NT2/D1 (cell line): ENCODE measurements at regions not wholly inside any gene's neighbourhood (a gene's known extent, or its start where the extent isn't known, plus 50 kb on each side); places are given as distances from the start of the nearest gene placed in this dataset.
A peak's percentile ranks its signal among the peaks of the same experiment; 100 is the strongest.

Experiments
- DNase-seq: peaks from one replicate; pipeline ENCODE4 v3.0.0-alpha.2; 2011; ENCODE audit warnings: low read depth, low spot score
- H3K27me3 ChIP-seq: 2 replicates; pipeline ENCODE4 v1.6.0; 2011; ENCODE audit warnings: mild to moderate bottlenecking; ENCODE audit not compliant: insufficient read length, insufficient read depth
- H3K36me3 ChIP-seq: 2 replicates; pipeline ENCODE4 v1.6.1; 2011; ENCODE audit warnings: mild to moderate bottlenecking, low read length, mixed read lengths; ENCODE audit not compliant: insufficient read depth, insufficient read length
- H3K4me1 ChIP-seq: 2 replicates; pipeline ENCODE4 v1.5.1; 2011; ENCODE audit not compliant: insufficient read depth, insufficient read length
- H3K4me3 ChIP-seq: 2 replicates; pipeline ENCODE4 v1.5.1; 2011; ENCODE audit warnings: low read depth; ENCODE audit not compliant: insufficient read length
- H3K9ac ChIP-seq: 2 replicates; pipeline ENCODE4 v1.6.0; 2011; ENCODE audit warnings: low read depth; ENCODE audit not compliant: insufficient read length
- H3K9me3 ChIP-seq: 2 replicates; pipeline ENCODE4 v1.5.1; 2011; ENCODE audit warnings: mild to moderate bottlenecking, low read length; ENCODE audit not compliant: insufficient read depth
- SUZ12 ChIP-seq: IDR thresholded peaks from 2 replicates; pipeline ENCODE4 v1.6.1; 2011; ENCODE audit not compliant: insufficient read length, insufficient read depth; ENCODE audit errors: extremely low read depth
- YY1 ChIP-seq: IDR thresholded peaks from 2 replicates; pipeline ENCODE4 v1.6.1; 2011; ENCODE audit not compliant: insufficient read length, insufficient read depth
- ZNF274 ChIP-seq: IDR thresholded peaks from 2 replicates; pipeline ENCODE4 v1.6.1; 2011; ENCODE audit warnings: mild to moderate bottlenecking, low read depth, low read length

DNA sequence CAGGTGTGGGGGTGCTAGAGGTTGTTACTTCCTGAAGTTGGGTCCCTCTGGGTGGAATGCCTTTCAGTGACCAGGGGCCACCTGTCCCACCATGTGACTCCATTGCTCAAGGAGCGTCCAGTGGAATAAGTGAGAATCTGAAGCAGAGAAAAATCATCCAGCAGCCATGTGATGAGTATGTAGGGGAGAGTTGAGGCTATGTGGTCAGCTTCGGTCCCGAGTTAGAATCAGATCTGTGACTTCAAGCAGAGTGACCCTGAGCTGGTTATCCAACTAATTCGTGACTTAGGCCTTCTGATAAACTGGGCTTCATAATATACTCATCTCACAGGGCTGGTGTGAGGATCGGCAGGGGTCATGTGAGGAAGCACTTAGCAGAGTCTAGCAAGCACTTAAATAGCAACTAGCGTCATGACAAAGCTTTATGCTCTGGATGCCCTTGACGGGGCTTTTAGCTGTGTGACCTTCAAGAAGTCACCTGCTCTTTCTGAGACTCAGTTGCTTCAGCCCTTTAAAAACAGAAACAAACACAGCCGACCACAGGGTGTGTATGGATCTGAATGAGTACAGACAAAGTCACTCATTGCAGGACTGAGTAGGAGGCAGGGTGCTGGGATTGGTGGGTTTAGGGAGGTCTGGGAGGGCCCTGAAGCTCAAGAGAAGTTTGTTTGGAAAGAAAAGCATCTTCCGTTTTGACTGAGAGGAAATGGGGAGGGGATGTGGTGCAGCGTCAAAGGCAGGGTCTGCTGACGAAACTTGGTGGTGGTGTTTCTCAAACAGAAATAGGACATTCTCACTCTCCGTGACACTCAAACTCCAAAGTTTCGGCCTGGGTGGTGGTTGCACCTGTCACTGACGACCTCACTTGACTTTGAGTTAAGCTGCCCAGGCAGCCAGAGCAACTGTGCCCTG is 264.0 kb upstream of the CXCR4 start:
- Histone ChIP-seq H3K36me3 (no peaks in the 10 kb centered on the region), H3K4me1 (no peaks in the 10 kb centered on the region), H3K27me3 (no peaks in the 10 kb centered on the region), H3K9ac (no peak overlapping the region), H3K9me3 (no peaks in the 10 kb centered on the region), H3K4me3 (no peak overlapping the region)
- no peak for DNase-seq
- no peak for TF ChIP-seq SUZ12
- no peak for TF ChIP-seq ZNF274
- no peak for TF ChIP-seq YY1

DNA sequence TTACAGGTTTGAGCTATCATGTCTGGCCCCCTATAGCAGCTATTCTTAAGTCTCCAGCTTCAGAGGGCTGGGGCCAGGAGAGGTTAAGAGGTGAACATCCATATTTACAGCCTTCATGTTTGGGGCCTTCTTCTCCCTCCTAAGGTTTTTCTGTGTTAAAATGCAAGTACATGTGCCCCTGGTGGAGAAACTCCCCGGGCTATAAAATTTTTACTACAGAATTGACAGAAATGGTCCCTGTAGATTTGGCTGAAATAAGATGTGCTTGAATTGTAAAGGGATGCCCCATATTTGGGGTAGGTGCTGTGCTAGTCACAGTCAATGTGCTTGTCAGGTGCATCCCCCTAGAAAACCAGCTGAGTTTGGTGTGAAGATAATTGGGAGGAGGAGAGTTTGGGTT is 263.3 kb upstream of the CXCR4 start:
- Histone ChIP-seq H3K9ac (no peak overlapping the region), H3K36me3 (no peaks in the 10 kb centered on the region), H3K4me3 (no peak overlapping the region), H3K9me3 (no peaks in the 10 kb centered on the region), H3K27me3 (no peaks in the 10 kb centered on the region), H3K4me1 (no peaks in the 10 kb centered on the region)
- no peak for DNase-seq
- no peak for TF ChIP-seq YY1
- no peak for TF ChIP-seq SUZ12
- TF ChIP-seq ZNF274, result no peak

DNA sequence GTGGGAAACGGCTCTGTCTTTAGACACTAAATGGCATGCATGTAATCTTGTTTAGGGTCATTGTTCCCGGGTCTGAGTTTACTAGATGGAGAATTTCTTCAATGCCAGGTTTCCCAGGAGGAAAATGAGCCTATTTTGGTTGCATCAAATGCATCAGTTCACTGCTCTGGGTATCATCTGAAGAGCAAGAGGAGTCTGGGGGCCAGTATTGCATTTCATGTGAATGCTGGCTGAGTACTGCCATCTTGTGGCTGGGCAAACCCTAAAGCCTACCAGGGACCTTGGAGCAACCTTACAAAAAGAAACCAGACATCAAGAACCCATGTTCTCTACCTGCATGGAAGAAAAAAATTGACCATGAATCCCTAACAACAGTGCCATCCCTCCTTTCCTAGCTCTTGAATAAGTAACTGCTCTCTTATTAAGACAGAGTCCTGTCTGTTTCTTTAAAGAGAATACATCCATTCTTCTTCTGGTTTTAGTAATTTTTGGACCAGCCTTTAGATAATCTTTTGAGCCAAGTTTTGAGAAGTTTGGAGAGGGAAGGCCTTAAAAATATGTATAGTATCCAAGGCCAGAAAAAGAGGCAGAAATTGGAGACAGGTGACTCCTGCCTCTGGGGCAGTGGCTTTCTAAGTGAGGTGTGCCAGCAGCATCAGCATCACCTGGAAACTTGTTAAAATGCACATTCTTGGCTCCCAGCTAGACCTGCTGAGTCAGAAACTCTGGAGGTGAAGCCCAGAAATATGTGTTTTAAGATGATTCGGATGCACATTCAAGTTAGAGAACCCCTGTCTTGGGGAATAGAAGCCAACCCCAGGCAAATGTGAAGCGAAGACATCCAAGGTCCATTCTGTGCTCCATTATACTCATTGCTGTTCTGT is 261.0 kb upstream of the CXCR4 start:
- DNase-seq, result peak; percentile 60
- Histone ChIP-seq H3K36me3 (no peaks in the 10 kb centered on the region), H3K9me3 (no peaks in the 10 kb centered on the region), H3K9ac (no peak overlapping the region), H3K27me3 (no peaks in the 10 kb centered on the region), H3K4me3 (no peak overlapping the region), H3K4me1 (no peaks in the 10 kb centered on the region)
- no peak for TF ChIP-seq ZNF274
- TF ChIP-seq SUZ12, result no peak
- TF ChIP-seq YY1, result no peak

DNA sequence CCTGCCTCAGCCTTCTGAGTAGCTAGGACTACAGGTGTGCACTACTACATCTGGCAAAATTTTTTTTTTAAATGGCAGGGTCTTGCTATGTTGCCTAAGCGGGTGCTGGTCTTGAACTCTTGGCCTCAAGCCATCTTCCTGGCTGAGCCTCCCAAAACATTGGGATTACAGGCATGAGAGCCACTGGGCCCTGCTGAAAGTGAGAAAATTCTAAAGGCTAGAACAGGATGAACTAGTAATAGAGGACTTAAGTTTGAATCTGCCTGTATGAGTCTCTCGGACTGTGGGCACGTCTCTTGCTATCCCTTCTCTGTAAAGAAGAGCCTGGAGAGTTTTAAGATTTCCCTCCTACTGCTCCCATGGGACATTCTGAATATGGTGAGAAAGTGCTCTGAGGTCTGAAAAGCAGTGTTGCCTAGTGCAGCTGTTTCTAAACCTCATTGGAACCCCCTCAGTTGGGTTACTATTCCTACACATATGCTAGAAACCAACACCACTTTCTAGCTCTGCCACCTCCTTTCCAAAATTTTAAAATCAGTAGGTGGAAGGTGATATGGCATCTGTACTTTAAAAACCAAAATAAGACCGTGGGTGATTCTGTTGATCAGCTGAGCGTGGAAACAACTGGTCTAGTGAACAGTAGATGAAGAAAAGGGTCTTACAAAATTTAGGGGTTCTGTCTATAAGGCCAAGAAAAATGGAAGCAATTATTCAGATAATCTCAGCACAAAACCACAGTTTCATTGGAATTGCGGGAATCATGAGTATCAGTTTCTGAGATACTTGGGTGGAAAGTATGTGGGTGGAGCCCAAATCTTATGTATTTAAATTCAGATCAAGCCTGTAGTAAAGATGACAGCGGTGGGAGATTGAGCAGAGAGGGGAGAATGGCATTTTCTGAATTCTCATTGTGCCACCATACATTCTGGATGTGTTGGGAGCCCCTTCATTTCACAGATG is 259.8 kb upstream of the CXCR4 start:
- H3K4me1 ChIP-seq, result no peaks in the 10 kb centered on the region
- TF ChIP-seq YY1 (no peak), ZNF274 (no peak), SUZ12 (no peak)
- no peaks in the 10 kb centered on the region for H3K27me3 ChIP-seq
- H3K36me3 ChIP-seq, result no peaks in the 10 kb centered on the region
- no peaks in the 10 kb centered on the region for H3K9me3 ChIP-seq
- no peak overlapping the region for H3K9ac ChIP-seq
- H3K4me3 ChIP-seq, result no peak overlapping the region
- no peak for DNase-seq

DNA sequence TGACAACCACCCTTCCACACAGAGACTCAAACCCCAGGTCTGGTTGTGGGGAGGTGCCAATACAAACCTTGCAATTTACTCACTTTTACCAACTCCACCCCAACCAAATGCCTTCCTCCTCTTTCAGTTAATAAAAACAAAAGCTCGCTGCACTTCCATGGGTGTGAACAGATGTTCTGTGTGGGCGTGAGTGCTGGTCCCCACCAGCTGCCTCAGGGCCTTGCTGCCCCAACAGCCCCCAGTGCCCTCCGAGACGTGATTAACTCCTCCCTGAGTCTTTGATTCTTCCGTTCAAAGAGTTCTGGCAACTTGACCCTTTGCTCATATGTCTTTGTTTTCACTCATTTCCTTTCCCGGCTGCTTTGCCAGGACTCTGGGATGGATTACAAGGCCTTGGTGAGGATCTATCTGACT is 258.9 kb upstream of the CXCR4 start:
- no peaks in the 10 kb centered on the region for H3K36me3 ChIP-seq
- H3K27me3 ChIP-seq, result no peaks in the 10 kb centered on the region
- no peak overlapping the region for H3K9ac ChIP-seq
- no peaks in the 10 kb centered on the region for H3K9me3 ChIP-seq
- no peaks in the 10 kb centered on the region for H3K4me1 ChIP-seq
- no peak overlapping the region for H3K4me3 ChIP-seq
- TF ChIP-seq YY1 (no peak), ZNF274 (no peak), SUZ12 (no peak)
- DNase-seq, result no peak

DNA sequence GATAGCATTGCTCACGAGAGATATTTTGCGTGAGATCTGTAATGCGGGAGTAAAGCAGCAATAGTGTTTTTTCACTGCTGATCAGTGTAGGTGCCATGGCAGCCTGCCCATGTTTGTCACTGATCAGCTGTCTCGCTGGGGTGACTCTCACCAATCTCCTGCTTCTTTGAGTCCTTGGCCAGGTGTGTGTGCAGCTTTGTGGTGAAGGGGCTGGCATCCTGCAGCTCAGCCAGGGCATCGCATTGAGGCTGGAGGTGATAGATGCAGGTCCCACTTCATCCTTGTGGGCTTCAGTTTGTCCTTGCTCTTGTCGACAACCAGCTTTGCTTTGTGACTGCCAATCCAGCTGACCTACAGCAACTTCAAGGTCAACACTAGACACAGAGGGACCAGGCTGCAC is 258.3 kb upstream of the CXCR4 start:
- DNase-seq, result no peak
- Histone ChIP-seq H3K36me3 (no peaks in the 10 kb centered on the region), H3K9ac (no peak overlapping the region), H3K27me3 (no peaks in the 10 kb centered on the region), H3K9me3 (no peaks in the 10 kb centered on the region), H3K4me3 (no peak overlapping the region), H3K4me1 (no peaks in the 10 kb centered on the region)
- TF ChIP-seq YY1 (no peak), ZNF274 (no peak), SUZ12 (no peak)
